ENCODE measurements at regions not wholly inside any gene's neighbourhood (a gene's known extent, or its start where the extent isn't known, plus 50 kb on each side); places are given as distances from the start of the nearest gene placed in this dataset.

- Histone ChIP-seq H3K27me3 (no peaks in the 10 kb centered on the region), H3K4me3 (no peak overlapping the region), H3K36me3 (no peaks in the 10 kb centered on the region), H3K27ac (no peak overlapping the region), H3K9me3 (peaks cover 0 to 21% of the 10 kb centered on the region in 2 donors), H3K4me1 (no peaks in the 10 kb centered on the region)
- no peak for DNase-seq (ENCODE audit: low spot score)
- no peak for TF ChIP-seq CTCF (IDR thresholded peaks at IDR 0.05)
These were observed 162.3 kb downstream of the FNDC1 start for GRCh38 chr6:159331451-159331850.

GRCh38 chr6:159329081-159329480, 159.9 kb downstream of the FNDC1 start:
- Histone ChIP-seq H3K36me3 (no peaks in the 10 kb centered on the region), H3K4me3 (no peak overlapping the region), H3K9me3 (peaks cover 0 to 13% of the 10 kb centered on the region in 2 donors), H3K27me3 (no peaks in the 10 kb centered on the region), H3K27ac (no peak overlapping the region), H3K4me1 (no peaks in the 10 kb centered on the region)
- no peak for DNase-seq (ENCODE audit: low spot score)
- no peak for TF ChIP-seq CTCF (IDR thresholded peaks at IDR 0.05)

GRCh38 chr6:159328052-159328451, 158.9 kb downstream of the FNDC1 start:
- H3K36me3 ChIP-seq, result no peaks in the 10 kb centered on the region
- no peak overlapping the region for H3K4me3 ChIP-seq
- no peak for TF ChIP-seq CTCF (IDR thresholded peaks at IDR 0.05)
- H3K9me3 ChIP-seq, result peaks cover 0 to 2% of the 10 kb centered on the region in 2 donors
- H3K27me3 ChIP-seq, result no peaks in the 10 kb centered on the region
- no peak overlapping the region for H3K27ac ChIP-seq
- H3K4me1 ChIP-seq, result no peaks in the 10 kb centered on the region
- no peak for DNase-seq (ENCODE audit: low spot score)

- Histone ChIP-seq H3K36me3 (no peaks in the 10 kb centered on the region), H3K4me1 (no peaks in the 10 kb centered on the region), H3K27ac (no peak overlapping the region), H3K4me3 (no peak overlapping the region), H3K9me3 (no peaks in the 10 kb centered on the region), H3K27me3 (no peaks in the 10 kb centered on the region)
- no peak for TF ChIP-seq CTCF (IDR thresholded peaks at IDR 0.05)
- no peak for DNase-seq (ENCODE audit: low spot score)
These were observed 156.3 kb downstream of the FNDC1 start for GRCh38 chr6:159325476-159325875.

DNA sequence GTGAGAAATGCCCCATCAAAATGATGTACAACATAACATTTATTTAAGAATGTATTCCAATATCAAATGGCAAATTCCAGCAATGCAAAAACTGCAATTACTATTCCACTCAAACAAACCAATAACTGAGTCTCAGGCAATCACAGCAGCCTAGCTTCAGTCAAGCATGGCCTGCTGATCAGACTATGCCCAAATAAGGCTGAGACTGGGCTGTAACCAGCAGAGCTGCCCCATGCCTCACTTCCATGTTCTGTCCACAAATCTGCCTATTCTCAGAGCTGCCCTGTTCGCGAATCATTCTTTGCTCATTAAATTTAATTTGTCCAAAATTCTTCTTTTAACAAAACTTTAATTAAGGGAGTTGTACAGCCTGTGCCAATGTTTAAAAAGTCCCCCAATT, 155.4 kb downstream of the FNDC1 start:
- no peak for TF ChIP-seq CTCF (IDR thresholded peaks at IDR 0.05)
- H3K27ac ChIP-seq, result no peak overlapping the region
- no peaks in the 10 kb centered on the region for H3K36me3 ChIP-seq
- DNase-seq (ENCODE audit: low spot score), result no peak
- H3K27me3 ChIP-seq, result no peaks in the 10 kb centered on the region
- no peak overlapping the region for H3K4me3 ChIP-seq
- no peaks in the 10 kb centered on the region for H3K9me3 ChIP-seq
- H3K4me1 ChIP-seq, result no peaks in the 10 kb centered on the region

All from right atrium auricular region (tissue), 2 donors.